Activated T-cell treated with anti-CD3 and anti-CD28 coated beads, Interleukin-2, amount 50 U/mL, for 72 hours (primary cell): ENCODE measurements at regions not wholly inside any gene's neighbourhood (a gene's known extent, or its start where the extent isn't known, plus 50 kb on each side); places are given as distances from the start of the nearest gene placed in this dataset.

Experiments
- ATAC-seq, 2 donors: fragments of 150-1000 bp; cut with Tn5 transposase; replicated peaks in 1 of 2; 2 replicates each; pipeline ENCODE4 v1.10.0; 2021; ENCODE audit warnings: moderate library complexity in 2 of 2, mild to moderate bottlenecking in 1 of 2
- DNase-seq, 2 donors: peaks; one replicate each; pipeline ENCODE4 v3.0.0; 2021 to 2022; ENCODE audit warnings: mixed read lengths in 1 of 2
- H3K27ac Mint-ChIP-seq: one replicate; pipeline ENCODE4 v1.8.0; 2022; ENCODE audit warnings: mild to moderate bottlenecking, moderate library complexity, mixed read lengths
- H3K27me3 Mint-ChIP-seq: one replicate; pipeline ENCODE4 v1.8.0; 2022; ENCODE audit warnings: low read depth, mixed read lengths
- H3K36me3 Mint-ChIP-seq, 2 donors: one replicate each; pipeline ENCODE4 v1.8.0; 2022; ENCODE audit warnings: mixed read lengths in 2 of 2, mild to moderate bottlenecking in 1 of 2; ENCODE audit not compliant: insufficient read depth in 2 of 2
- H3K4me1 Mint-ChIP-seq: one replicate; pipeline ENCODE4 v1.8.0; 2022; ENCODE audit warnings: low read depth, mixed read lengths
- H3K4me3 Mint-ChIP-seq, 2 donors: one replicate each; pipeline ENCODE4 v1.8.0; 2022; ENCODE audit warnings: mild to moderate bottlenecking in 2 of 2, mixed read lengths in 2 of 2, moderate library complexity in 2 of 2
- H3K9me3 Mint-ChIP-seq, 2 donors: one replicate each; pipeline ENCODE4 v1.8.0; 2022; ENCODE audit warnings: mixed read lengths in 2 of 2

DNA sequence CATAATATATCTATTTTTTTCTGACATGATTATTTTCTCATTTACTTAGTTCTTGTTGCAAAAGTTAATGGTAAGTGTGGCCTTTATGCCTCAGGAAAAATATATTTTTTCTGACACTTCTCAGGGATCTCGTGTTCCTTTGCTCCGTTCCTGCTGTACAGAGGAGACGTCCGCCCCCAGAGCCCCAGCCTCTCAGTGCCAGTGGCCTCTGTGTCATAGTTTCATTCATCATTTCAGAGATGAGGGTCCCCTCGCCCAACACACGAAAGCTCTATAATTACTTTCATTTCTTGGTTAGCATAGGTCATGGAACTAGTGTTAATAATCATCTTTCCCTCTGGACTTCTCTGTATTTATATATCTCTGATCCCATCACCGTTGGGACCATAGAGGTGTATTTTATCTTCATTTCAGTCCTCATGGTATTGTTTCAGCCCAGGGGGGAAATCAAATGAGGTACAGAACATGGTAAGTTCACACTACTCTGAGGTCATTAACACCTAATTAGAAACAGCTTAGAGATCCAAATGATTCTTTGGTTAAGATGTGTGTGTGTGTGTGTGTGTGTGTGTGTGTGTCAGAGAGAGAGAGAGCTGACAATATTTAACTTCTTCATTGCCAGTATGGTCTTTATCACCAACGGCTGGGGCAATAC is 631.1 kb upstream of the TENM3 start:
- DNase-seq (no peak), ATAC-seq (no peak)
- Mint-ChIP-seq H3K4me3 (no peak overlapping the region), H3K4me1 (no peaks in the 10 kb centered on the region), H3K27ac (no peak overlapping the region), H3K9me3 (peaks cover 2% of the 10 kb centered on the region in 2 donors), H3K36me3 (no peaks in the 10 kb centered on the region), H3K27me3 (no peaks in the 10 kb centered on the region)

- Mint-ChIP-seq H3K27me3 (no peaks in the 10 kb centered on the region), H3K4me1 (no peaks in the 10 kb centered on the region), H3K9me3 (peaks cover 1 to 2% of the 10 kb centered on the region in 2 donors), H3K36me3 (no peaks in the 10 kb centered on the region), H3K27ac (no peak overlapping the region), H3K4me3 (no peak overlapping the region)
- DNase-seq (no peak), ATAC-seq (no peak)
Measured at GRCh38 chr4:181613200-181613599, 630.0 kb upstream of the TENM3 start.

GRCh38 chr4:181618038-181618618 is 625.1 kb upstream of the TENM3 start:
- DNase-seq, result no peak
- Mint-ChIP-seq H3K36me3 (no peaks in the 10 kb centered on the region), H3K9me3 (peaks cover 0 to 2% of the 10 kb centered on the region in 2 donors), H3K4me3 (no peak overlapping the region), H3K27ac (no peak overlapping the region), H3K4me1 (no peaks in the 10 kb centered on the region), H3K27me3 (no peaks in the 10 kb centered on the region)
- no peak for ATAC-seq

DNA sequence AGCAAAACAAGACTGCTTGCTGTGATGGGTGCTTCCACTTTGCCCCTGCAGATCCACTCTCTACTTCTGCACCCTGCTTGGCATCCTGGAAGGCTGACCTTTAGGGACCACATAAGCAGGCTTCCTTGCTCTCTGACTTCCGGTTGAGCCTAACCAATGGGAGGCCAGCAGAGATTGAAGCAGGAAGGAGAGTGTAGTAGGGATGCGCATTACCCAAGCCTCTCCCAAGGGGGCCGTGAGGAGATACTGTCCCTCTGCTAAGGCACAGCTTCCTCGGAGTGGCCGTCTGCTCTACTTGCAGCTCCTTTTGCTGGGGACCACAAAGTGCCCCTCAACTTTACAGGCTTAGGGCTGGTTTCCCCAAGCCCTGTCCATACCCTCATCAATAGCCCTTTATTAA is 624.3 kb upstream of the TENM3 start:
- no peak for ATAC-seq
- Mint-ChIP-seq H3K9me3 (peaks cover 0 to 2% of the 10 kb centered on the region in 2 donors), H3K27me3 (no peaks in the 10 kb centered on the region), H3K27ac (no peak overlapping the region), H3K4me3 (no peak overlapping the region), H3K36me3 (no peaks in the 10 kb centered on the region), H3K4me1 (no peaks in the 10 kb centered on the region)
- no peak for DNase-seq

GRCh38 chr4:181619651-181620050 is 623.6 kb upstream of the TENM3 start:
- peaks cover 0 to 4% of the 10 kb centered on the region in 2 donors for H3K9me3 Mint-ChIP-seq
- no peak overlapping the region for H3K4me3 Mint-ChIP-seq
- no peaks in the 10 kb centered on the region for H3K4me1 Mint-ChIP-seq
- ATAC-seq, result no peak
- H3K27ac Mint-ChIP-seq, result no peak overlapping the region
- H3K36me3 Mint-ChIP-seq, result no peaks in the 10 kb centered on the region
- H3K27me3 Mint-ChIP-seq, result no peaks in the 10 kb centered on the region
- no peak for DNase-seq

GRCh38 chr4:181637186-181638105 is 605.8 kb upstream of the TENM3 start:
- no peak for DNase-seq
- Mint-ChIP-seq H3K4me3 (no peak overlapping the region), H3K36me3 (no peaks in the 10 kb centered on the region), H3K4me1 (no peaks in the 10 kb centered on the region), H3K27me3 (no peaks in the 10 kb centered on the region), H3K27ac (no peak overlapping the region), H3K9me3 (peaks cover 8 to 9% of the 10 kb centered on the region in 2 donors)
- ATAC-seq, result no peak

- Mint-ChIP-seq H3K4me1 (no peaks in the 10 kb centered on the region), H3K4me3 (no peak overlapping the region), H3K9me3 (peaks cover 4 to 10% of the 10 kb centered on the region in 2 donors), H3K27me3 (no peaks in the 10 kb centered on the region), H3K27ac (no peak overlapping the region), H3K36me3 (peaks cover 0 to 1% of the 10 kb centered on the region in 2 donors)
- no peak for DNase-seq
- ATAC-seq, result no peak
Measured at GRCh38 chr4:181643466-181643865, 599.7 kb upstream of the TENM3 start.

DNA sequence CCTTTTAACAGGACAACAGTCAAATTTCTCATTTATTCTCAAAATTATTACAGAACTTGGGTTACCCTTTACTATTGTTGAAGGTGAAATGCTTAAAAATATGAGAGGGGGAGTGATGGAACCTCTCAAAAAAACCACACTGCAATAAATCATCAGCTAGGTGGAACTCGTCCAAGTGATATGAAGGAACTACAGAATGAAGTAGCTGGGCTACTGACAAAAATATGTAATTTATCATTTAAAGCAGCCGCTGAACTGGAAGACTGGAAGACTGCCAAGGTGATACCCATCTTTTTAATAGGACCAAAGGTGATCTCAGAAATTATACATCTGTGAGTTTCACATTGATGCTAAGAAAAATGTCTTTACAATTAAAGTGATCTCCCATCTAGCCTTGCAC is 597.7 kb upstream of the TENM3 start:
- no peak overlapping the region for H3K4me3 Mint-ChIP-seq
- H3K36me3 Mint-ChIP-seq, result peaks cover 0 to 1% of the 10 kb centered on the region in 2 donors
- H3K9me3 Mint-ChIP-seq, result peaks cover 7 to 13% of the 10 kb centered on the region in 2 donors
- H3K27ac Mint-ChIP-seq, result no peak overlapping the region
- no peaks in the 10 kb centered on the region for H3K27me3 Mint-ChIP-seq
- DNase-seq (no peak), ATAC-seq (no peak)
- no peaks in the 10 kb centered on the region for H3K4me1 Mint-ChIP-seq

- no peak for ATAC-seq
- H3K36me3 Mint-ChIP-seq, result peaks cover 0 to 1% of the 10 kb centered on the region in 2 donors
- no peaks in the 10 kb centered on the region for H3K4me1 Mint-ChIP-seq
- no peak overlapping the region for H3K27ac Mint-ChIP-seq
- H3K27me3 Mint-ChIP-seq, result no peaks in the 10 kb centered on the region
- no peak overlapping the region for H3K4me3 Mint-ChIP-seq
- no peak for DNase-seq
- peaks cover 5 to 10% of the 10 kb centered on the region in 2 donors for H3K9me3 Mint-ChIP-seq
Measured at GRCh38 chr4:181646864-181647263, 596.3 kb upstream of the TENM3 start.

GRCh38 chr4:181647396-181648147 is 595.6 kb upstream of the TENM3 start:
- Mint-ChIP-seq H3K27me3 (no peaks in the 10 kb centered on the region), H3K27ac (no peak overlapping the region), H3K4me3 (no peak overlapping the region), H3K4me1 (no peaks in the 10 kb centered on the region), H3K36me3 (peaks cover 0 to 1% of the 10 kb centered on the region in 2 donors), H3K9me3 (peaks cover 10 to 14% of the 10 kb centered on the region in 2 donors)
- ATAC-seq (no peak), DNase-seq (no peak)

GRCh38 chr4:181650033-181650825 is 593.0 kb upstream of the TENM3 start:
- Mint-ChIP-seq H3K36me3 (peaks cover 0 to 6% of the 10 kb centered on the region in 2 donors), H3K27ac (no peak overlapping the region), H3K4me3 (no peak overlapping the region), H3K4me1 (no peaks in the 10 kb centered on the region), H3K27me3 (no peaks in the 10 kb centered on the region), H3K9me3 (peaks cover 17% of the 10 kb centered on the region in 2 donors)
- no peak for ATAC-seq
- DNase-seq, result no peak

- Mint-ChIP-seq H3K9me3 (peaks cover 19 to 21% of the 10 kb centered on the region in 2 donors), H3K4me1 (no peaks in the 10 kb centered on the region), H3K27ac (no peak overlapping the region), H3K27me3 (no peaks in the 10 kb centered on the region), H3K4me3 (no peak overlapping the region), H3K36me3 (peaks cover 0 to 4% of the 10 kb centered on the region in 2 donors)
- no peak for DNase-seq
- ATAC-seq, result no peak
Measured at GRCh38 chr4:181656748-181657147, 586.5 kb upstream of the TENM3 start.
